HUDEP-2 (cell line): ENCODE measurements at regions not wholly inside any gene's neighbourhood (a gene's known extent, or its start where the extent isn't known, plus 50 kb on each side); places are given as distances from the start of the nearest gene placed in this dataset.
A peak's percentile ranks its signal among the peaks of the same experiment; 100 is the strongest.
"Not testable (repeated sequence)": the region's sequence is repeated elsewhere in the genome, so short reads cannot be mapped to it uniquely, and the experiment has no call there.

Experiments
- DNase-seq, 76 experiments: peaks; one replicate each; lab custom pipeline; 2025; ENCODE audit not compliant: unreplicated experiment in 76 of 76; lab: John Stamatoyannopoulos, UW

DNA sequence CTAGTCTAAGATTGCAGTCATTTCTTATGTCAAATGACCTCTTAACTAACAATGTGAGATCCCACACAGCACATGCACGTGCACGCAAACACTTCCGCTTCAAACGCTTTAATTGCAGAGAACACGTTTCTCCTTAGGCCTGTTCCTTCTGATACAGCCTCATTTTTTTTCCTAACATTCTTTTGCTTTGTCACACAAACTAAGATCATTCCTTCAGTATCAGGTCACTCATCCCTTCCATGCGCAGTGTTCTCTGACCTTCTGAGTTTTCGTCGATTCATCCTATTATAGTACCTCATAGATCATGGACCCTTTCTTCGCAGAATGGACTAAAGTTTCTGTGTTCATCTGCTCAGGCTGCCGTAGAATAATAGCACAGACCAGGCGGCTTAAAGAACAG lies 327.1 kb upstream of the CDH19 start:
- no peak for DNase-seq

DNA sequence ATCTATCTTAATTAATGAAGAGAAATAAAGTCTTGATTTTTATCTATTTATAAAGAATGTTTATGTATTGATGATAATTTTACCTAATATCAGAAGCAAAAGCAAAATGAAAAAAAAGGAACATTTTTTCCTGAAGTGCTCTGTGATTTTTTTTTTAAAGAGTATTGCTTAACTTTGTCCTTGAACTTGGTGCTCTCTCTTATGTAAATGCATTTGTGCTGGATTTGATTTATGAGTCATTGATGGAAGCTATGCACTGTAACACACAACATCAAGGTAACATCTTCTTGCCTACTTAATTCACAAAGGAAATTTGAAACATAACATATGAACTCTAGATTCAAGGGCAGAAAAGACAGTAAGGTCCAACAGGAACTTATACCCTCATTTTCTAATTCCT lies 312.9 kb upstream of the CDH19 start:
- DNase-seq = no peak

DNA sequence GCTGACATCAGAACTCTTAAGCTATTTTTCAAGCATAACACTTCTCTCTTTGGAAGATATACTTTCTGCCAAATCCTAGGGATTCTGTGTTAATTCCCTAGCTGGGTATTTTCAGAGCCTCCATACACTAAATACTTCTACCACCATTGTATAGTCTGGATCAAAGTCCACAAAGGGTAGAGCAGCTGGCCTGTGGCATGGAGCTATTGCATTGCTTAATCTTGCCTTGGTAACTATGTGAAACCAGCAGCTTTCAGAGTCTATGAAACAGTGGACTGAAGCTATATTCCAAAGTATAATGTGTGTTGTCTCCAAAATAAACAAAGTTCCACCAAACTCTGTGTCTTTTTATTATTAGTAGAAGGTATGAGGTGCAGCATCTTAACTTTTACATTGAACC lies 296.9 kb upstream of the CDH19 start:
- no peak for DNase-seq

DNA sequence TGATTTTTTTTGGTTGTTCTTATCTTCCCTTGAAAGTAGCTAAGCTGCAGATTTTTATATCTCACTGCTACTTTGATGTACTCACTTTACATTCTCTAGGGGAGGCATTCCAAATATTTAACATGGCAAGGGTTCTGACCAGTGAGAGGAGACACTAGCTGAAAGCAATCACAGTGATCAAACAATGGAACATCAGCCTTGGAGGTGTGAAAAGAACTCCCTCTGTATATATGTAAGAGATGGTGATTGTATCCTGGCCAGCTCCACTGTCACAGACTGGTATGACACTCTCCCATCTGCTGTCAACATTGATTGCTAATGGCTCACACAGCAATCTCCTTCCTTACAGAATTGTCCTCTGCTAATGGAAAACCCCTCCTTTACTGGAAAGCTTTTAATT lies 291.7 kb upstream of the CDH19 start:
- DNase-seq = no peak

DNA sequence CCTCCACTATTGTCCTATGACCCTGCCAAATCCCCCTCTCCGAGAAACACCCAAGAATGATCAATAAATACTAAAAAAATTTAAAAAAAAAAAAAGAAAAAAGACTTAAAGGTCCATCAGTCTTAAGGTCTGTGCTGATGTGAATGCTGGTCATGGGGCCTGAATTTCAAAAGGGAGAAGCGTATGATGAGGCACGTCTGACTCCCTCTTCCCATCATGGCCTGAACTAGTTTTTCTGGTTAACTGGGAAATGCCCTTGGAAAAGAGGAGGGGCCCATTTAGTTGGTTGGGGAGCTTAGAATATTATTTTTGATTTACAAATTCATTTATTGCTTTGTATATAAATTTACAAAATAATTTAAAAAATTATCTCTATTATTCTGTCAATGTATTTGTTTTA lies 291.0 kb upstream of the CDH19 start:
- DNase-seq = no peak

DNA sequence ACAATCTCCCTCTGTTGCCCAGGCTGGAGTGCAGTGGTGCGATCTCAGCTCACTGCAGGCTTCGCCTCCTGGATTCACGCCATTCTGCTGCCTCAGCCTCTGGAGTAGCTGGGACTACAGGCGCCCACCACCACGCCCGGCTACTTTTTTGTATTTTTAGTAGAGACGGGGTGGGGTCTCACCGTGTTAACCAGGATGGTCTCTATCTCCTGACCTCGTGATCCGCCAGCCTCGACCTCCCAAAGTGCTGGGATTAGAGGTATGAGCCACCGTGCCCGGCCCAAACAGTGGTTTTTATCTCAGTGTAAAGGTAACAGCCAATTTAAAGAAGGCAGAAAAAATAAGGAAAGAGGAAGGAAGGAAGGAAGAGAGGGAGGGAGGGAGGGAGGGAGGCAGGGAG lies 288.5 kb upstream of the CDH19 start:
- DNase-seq = not testable (repeated sequence)

DNA sequence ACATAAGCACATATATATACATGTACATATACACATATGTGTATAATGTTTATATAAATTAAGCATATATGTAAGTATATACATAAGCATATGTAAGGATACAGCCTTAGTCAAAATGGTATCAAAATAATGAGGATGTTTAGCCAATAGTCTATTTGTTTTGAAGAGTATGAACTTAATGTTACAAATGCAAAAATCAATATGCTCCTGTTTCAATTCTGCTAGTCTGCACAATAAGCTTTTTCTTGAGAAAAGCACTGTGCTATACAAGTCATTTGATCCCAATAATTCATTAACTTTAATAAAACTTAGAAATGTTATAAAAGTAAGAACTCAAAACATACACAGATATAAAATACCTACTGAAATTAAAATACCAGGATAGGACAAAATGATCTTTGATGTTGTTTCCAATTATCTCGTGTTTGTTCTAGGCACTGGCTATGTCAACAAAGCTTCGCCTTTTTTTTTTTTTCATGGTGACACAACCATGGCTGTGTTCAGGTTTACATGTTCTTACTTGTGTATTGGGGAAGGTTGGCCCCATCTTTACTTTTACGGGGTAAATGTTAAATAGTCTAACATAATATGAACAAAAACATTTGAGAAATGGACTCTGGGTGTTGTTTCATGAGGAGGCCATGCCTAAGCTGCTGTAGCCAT lies 271.1 kb upstream of the CDH19 start:
- DNase-seq = no peak

DNA sequence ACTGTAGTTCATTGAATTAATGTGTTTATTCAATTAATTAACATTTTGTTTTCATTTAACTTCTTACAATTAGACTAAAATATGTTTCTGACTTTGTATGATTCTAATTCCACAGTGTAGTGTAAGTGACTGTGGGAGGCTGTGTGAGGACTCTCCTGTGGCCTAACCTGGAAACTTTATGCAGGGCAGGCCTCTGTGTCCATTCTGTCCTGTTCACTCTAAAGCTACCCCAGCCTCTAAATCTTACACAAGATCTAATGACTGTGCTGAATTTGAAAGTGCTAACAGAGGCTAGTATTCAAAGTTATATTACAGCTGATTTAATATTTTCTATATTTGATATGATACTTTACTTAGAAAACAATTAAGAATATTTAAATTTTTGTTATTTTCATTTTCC lies 270.5 kb upstream of the CDH19 start:
- no peak for DNase-seq

DNA sequence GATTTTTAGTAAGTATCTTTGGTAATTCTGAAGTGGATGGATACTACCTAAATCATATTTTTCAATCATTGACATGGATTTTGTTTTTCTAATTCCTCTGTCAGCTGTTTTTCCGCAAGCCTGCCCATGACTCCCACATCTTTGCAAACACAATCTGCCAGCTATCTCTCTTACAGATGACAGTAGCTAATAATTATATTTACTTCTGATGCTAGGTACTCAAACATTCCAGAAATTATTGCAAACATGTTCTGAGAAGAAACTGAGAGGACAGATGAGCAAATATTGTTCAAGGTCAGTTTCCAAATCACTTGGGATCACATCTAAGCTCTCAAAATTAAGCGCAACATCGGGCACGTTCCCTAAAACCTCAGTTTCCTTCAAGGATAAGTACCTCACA lies 270.0 kb upstream of the CDH19 start:
- no peak for DNase-seq

DNA sequence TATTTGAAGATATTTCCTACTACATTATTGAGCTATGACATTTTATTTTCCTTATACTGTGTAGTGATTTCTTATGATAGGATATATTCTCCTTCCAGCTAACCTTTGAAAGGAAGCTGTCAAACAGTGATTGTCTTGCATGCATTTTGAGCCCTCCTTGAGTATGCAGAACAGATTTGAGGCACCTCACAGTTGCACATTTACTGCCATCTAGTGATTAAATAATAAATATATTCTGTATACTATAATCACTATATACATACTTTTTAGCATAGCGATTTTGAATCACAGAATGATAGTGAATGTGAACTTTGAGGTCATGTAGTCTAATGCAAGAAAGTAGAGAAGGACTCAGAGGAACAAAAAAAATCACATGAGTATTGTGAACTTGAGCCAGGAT lies 268.4 kb upstream of the CDH19 start:
- peak in 1 of 76 experiments; percentile 11 for DNase-seq

DNA sequence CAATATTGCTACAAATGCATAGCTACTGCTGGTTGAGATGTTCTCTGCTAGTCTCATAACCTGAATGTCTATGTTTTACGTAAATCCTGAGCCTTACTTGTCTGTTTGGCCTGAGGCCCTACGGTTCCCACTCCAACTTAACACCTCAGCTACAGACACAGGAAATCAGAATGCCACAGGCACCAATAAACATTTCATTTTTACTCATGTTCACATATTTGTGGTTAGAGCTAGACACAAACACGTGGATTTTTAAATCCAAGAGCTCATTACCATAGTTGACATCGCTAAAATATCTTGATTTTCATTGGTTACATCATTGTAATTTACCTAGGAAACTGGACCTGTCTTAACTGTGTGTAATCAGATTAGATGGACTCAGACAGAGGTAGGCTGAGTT lies 263.8 kb upstream of the CDH19 start:
- no peak for DNase-seq

DNA sequence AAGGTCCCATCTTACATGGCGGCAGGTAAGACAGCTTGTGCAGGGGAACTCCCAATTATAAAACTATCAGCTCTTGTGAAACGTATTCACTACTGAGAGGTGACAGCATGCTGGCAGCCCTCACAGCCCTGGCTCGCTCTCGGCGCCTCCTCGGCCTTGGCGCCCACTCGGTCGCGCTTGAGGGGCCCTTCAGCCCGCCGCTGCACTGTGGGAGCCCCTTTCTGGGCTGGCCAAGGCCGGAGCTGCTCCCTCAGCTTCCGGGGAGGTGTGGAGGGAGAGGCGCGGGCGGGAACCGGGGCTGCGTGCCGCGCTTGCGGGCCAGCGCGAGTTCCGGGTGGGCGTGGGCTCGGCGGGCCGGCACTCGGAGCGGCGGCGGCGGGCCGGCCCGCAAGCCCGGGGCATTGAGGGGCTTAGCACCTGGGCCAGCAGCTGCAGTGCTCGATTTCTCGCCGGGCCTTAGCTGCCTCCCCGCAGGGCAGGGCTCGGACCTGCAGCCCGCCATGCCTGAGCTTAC lies 262.6 kb upstream of the CDH19 start:
- DNase-seq = not testable (repeated sequence)

DNA sequence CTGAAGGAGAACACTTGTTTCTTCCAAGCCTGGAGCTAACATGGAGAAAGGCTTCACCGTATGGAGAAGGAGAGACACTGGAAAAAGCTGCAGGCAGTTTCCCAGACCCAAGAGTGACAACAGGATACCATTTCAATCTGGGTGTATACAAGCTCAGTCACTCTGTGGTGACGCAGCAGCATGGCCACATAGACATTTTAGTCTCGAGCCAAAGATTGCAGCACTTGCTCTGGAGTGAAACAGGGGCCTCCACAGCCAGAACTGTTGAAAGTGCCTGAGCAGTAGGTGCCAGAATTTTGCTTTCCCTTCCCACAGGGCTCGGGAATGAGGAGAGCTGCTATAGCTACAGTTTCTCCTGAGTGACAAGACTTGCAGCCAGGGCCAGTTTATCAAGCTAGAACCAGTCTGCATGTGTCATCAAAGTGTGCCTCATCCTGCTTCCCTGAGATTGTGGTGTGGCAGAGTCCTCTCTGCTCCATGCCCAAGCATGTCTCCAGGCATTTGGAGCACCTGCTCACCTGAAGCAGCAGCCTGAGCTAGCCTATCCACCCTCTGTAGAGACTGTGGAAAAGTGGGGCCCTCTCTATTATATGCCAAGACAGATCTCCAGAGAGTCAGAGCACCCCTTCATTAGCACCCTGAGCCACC lies 234.6 kb upstream of the CDH19 start:
- no peak for DNase-seq

DNA sequence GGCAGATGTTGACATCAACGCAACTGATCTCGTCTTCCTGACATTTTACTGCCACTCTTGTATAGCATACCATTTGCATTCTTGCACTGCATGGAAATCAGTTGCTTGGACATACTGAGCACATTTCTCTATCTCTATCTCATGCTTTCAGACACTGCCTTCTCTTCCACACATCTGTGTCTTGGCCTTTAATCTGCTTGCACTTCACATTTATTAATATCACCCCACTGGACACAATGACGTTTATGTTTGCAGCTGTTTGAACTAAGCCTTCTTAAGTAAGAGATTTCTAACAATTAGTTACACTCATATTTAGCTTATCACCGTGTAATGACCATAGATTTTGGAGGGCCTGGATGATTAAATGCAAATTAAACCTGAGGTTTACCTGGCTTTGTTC lies 229.8 kb upstream of the CDH19 start:
- no peak for DNase-seq

DNA sequence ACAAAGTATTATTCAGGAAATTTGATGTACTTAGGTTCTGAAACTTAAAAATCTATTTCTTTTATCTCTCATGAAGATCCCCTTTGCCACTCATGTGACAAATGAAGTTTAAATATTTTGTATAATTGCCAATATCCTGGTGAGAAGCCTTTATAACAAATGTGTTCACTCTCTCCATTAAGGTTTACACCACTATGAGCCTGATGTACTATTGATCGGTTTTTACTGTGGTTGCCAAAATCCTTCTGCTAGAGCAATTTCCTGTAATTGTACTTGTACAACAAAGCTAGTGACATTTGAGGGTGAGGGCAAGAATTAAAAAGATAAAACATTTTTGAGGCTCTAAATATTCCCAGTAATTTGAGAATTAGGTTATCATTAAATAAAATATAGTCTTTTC lies 222.3 kb upstream of the CDH19 start:
- no peak for DNase-seq

DNA sequence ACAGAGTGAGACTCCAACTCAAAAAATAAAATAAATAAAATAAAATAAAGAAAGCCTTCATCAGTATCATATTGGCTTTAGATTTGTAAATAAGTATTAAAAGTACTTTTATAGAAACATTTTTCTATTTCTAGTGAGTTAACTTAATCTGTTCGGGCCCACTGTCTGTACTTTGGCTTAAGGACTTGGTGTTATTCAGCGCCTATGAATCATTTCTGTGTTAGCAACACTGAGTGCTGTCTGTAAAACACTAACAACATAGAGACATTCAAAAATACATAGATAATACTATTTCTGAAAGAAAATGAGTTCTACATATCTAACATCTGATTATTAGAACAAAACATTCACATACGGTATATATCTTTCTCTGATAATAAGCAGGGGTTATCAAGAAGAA lies 221.5 kb upstream of the CDH19 start:
- no peak for DNase-seq

DNA sequence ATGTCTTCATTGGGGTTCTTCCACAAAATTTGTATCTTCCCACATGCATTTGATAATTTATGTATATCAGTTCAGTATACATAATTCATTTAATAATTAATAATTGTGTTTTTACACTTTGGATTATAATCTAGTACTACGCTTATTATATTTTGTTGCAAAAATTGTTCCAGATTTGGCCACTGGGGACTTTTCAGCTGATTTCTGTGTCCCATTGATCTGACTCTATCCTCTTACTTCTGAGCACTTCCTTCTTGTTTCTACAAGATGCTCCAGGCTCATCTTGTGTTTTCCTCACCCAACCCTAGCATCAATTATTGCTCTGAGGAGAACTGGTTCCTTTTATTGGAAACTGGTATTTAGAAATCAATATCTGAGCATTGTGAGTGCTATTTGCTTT lies 215.3 kb upstream of the CDH19 start:
- no peak for DNase-seq

DNA sequence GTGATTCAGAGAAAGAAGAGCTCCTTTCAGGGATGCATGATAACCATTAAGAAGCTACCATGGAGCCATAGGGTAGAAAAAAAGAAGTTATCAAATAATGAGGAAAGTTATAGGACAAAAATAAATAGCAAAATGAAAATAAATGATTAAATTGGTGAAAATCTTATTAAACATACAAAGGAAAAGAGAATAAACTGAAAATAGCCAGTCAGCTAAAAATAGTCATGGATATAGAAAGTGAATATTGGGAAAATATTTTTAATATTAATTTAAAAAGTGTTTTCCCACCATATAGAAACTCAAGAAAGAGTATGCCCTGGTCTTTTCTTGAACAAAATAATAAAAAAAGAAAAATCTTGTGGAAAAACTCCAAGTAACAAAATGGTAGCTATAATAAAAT lies 209.2 kb upstream of the CDH19 start:
- no peak for DNase-seq

DNA sequence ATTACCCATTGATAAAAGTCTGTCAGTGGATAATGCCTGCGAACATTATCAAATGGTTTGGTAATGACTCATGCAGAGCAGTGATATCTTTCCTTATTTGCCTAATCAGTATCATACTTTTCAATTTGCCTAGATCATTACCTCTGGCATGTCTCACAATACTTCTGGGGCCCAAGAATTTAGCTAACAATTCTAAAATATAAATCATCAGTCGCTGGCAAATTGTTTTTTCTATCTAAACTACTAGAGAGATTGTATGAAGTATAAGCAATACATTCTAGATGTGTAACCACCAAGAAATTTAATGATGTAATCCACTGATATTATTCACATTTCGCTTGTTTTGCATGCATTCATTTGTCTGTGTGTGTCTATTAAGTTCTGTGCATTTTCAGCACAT lies 191.2 kb upstream of the CDH19 start:
- DNase-seq = no peak

DNA sequence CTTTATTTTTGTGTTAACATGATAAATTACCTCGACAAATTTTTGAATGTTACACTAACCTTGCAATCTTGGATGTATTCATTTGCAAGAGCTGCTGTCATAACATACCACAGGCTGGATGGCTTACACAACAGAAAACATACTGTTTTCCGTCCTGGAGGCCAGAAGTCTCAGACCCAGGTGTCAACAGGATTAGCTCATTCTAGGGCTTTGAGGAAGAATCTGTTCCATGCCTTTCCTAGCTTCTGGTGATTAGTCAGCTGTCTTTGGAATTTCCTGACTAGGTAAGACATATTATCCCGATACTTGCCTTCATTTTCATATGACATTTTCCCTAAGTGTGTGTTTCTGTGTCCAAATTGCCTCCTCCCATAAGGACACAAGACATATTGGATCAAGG lies 188.6 kb upstream of the CDH19 start:
- DNase-seq = no peak

DNA sequence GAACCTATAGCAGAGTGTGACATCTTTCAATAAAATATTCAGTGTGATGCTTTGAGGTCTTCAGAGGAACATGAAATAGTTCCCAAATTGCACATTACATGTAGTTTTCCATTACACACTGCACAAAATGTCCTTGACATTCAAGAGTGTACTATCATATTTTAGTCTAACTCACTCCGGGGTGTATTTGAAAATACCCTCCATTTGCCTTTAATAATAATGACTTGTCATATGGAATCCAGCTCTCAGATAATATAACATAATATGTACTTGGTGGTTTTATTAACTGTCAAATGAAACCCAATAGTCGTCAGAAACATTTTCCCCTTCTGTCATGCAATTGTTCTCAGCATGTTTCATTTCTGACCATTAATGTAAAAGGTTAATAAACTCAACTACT lies 176.7 kb upstream of the CDH19 start:
- no peak for DNase-seq

DNA sequence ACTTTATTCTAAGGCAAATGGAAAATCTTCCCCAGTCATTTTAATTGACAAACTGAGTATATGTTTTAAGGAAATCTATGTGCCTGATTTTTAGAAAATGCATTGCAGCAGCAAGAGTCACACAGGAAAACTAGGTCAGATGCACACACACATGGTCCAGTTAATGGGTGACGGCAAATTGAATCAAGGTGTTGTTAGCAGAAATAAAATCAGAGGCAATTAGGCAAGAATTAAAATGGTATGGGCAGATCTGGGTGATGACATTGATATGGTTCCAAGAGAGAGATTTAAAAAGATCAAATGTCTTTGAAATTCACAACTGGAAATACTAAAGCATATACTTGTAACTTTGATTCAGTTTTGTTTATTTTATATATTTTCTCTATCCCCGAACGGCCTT lies 174.2 kb upstream of the CDH19 start:
- DNase-seq = no peak

DNA sequence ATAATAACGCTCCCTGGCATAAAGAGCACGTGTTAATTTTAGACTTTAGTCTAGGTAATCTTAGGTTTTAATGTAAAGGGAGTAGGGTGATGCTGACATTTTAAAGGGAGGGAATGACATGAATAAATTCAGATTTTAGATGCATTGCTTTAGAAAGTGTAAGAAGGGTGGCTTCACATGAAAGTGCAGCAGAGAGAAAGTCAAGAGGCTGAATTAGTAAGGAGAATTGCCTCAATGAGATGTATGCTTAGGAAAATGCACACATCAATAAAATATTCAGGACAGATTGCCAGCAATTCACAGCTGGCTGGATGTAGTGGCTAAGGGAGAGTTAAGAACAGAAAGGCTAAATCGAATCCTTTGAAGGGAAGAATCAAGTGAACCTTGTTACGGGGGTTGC lies 165.5 kb upstream of the CDH19 start:
- DNase-seq = no peak
